Right atrium auricular region (tissue), 2 donors: ENCODE measurements at regions not wholly inside any gene's neighbourhood (a gene's known extent, or its start where the extent isn't known, plus 50 kb on each side); places are given as distances from the start of the nearest gene placed in this dataset.

ENCODE experiments used
- DNase-seq: peaks from one replicate; pipeline ENCODE4 v3.0.0-alpha.2; 2019; ENCODE audit warnings: low spot score
- H3K27ac ChIP-seq, 2 donors: fragments of 200-600 bp; sonication (generic); 1 replicate in 1 of 2; 2 replicates in 1 of 2; pipeline ENCODE4 v1.5.1; 2016 to 2019
- H3K27me3 ChIP-seq, 2 donors: fragments of 200-600 bp; sonication (generic); one replicate each; pipeline versions ENCODE4 v1.5.1 to v1.6.0; 2017 to 2019
- H3K36me3 ChIP-seq: fragments of 200-600 bp; sonication (generic); one replicate; pipeline ENCODE4 v1.5.1; 2016
- H3K4me1 ChIP-seq, 2 donors: fragments of 200-600 bp; sonication (generic); one replicate each; pipeline versions ENCODE4 v1.5.1 to v1.6.0; 2017 to 2019
- H3K4me3 ChIP-seq, 2 donors: fragments of 200-600 bp; sonication (generic); 1 replicate in 1 of 2; 2 replicates in 1 of 2; pipeline ENCODE4 v1.5.1; 2017 to 2019; ENCODE audit warnings: mild to moderate bottlenecking in 1 of 2, moderate library complexity in 1 of 2
- H3K9me3 ChIP-seq, 2 donors: fragments of 200-600 bp; sonication (generic); one replicate each; pipeline ENCODE4 v1.5.1; 2019
- TF ChIP-seq, protein P1 (sequence below), 2 donors: fragments of 200-600 bp; sonication (generic); IDR thresholded peaks; one replicate each; pipeline ENCODE4 v1.5.1; 2019; ENCODE audit warnings: antibody characterized with exemption in 2 of 2

DNA sequence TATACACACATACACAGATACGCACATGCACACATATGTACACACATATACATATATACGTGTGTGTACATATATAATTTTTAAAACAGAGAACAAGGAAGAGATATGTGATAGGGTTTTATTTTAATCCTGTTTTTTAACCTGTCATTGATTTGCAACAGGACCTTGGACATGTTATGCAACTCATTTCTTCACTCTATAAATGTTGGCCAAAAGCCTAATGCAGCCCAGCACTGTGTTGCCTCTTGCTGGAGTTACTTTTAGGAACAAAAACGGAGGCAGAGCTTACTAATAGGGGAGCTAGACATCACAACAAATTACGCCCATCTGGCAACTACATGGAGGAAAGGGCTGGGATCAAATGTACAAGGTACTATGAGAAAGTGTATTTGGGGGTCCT, 179.9 kb upstream of the TAB2 start:
- H3K4me3 ChIP-seq: no peak overlapping the region
- no peak for DNase-seq
- no peaks in the 10 kb centered on the region for H3K4me1 ChIP-seq
- TF ChIP-seq, protein P1, sequence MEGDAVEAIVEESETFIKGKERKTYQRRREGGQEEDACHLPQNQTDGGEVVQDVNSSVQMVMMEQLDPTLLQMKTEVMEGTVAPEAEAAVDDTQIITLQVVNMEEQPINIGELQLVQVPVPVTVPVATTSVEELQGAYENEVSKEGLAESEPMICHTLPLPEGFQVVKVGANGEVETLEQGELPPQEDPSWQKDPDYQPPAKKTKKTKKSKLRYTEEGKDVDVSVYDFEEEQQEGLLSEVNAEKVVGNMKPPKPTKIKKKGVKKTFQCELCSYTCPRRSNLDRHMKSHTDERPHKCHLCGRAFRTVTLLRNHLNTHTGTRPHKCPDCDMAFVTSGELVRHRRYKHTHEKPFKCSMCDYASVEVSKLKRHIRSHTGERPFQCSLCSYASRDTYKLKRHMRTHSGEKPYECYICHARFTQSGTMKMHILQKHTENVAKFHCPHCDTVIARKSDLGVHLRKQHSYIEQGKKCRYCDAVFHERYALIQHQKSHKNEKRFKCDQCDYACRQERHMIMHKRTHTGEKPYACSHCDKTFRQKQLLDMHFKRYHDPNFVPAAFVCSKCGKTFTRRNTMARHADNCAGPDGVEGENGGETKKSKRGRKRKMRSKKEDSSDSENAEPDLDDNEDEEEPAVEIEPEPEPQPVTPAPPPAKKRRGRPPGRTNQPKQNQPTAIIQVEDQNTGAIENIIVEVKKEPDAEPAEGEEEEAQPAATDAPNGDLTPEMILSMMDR (IDR thresholded peaks at IDR 0.05): no peak
- H3K36me3 ChIP-seq: no peaks in the 10 kb centered on the region
- H3K9me3 ChIP-seq: no peaks in the 10 kb centered on the region
- H3K27ac ChIP-seq: no peak overlapping the region
- no peaks in the 10 kb centered on the region for H3K27me3 ChIP-seq

- TF ChIP-seq, protein P1 (IDR thresholded peaks at IDR 0.05): no peak
- no peak for DNase-seq
- no peaks in the 10 kb centered on the region for H3K9me3 ChIP-seq
- H3K4me3 ChIP-seq: no peak overlapping the region
- H3K4me1 ChIP-seq: no peaks in the 10 kb centered on the region
- no peaks in the 10 kb centered on the region for H3K27me3 ChIP-seq
- no peaks in the 10 kb centered on the region for H3K36me3 ChIP-seq
- H3K27ac ChIP-seq: no peak overlapping the region
Observed at GRCh38 chr6:149138089-149138488, 179.4 kb upstream of the TAB2 start.

DNA sequence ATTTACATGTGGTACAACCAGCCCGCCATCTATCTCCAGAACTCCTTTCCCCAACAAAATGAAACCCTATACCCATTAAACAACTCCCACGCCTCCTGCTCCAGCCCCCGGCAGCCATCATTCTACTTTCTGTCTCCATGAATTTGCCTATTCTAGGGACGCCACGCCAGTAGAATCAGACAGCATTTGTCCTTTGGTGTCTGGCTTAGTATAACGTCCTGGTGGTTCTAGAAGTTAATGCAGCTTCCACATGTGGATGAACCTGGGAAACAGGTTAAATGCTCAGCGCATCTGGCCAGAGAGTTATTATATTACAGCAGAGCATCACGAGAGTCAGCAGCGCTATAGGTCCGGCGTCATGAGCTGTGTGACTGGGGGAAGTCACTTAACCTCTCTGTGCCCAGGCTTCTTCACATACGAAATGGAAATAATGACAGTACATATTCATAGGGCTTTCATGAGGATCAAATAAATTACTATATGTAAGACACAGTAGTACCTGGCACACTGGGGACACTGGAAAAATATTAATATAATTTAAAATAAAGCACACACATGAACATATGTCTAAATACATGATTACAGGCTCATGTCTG, 178.7 kb upstream of the TAB2 start:
- TF ChIP-seq, protein P1 (IDR thresholded peaks at IDR 0.05): no peak
- Histone ChIP-seq H3K4me1 (no peaks in the 10 kb centered on the region), H3K27ac (no peak overlapping the region), H3K9me3 (no peaks in the 10 kb centered on the region), H3K27me3 (no peaks in the 10 kb centered on the region), H3K36me3 (no peaks in the 10 kb centered on the region), H3K4me3 (no peak overlapping the region)
- no peak for DNase-seq

DNA sequence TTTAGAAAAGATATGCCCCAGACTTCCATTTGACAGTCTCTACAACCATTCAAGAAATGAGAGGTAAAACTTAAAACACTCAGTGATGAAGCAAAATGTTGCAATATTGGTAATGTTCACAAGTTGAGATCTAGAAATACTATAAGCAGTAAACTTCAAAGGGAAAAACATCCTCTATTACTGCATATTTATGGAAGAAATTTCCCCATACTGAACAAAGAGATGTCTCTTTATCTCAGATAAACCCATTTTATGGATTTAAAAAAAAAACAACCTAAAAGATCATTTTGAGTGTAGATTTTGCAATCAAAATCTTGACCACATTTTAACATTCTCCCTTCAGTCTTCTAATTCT, 177.8 kb upstream of the TAB2 start:
- no peak overlapping the region for H3K4me3 ChIP-seq
- TF ChIP-seq, protein P1 (IDR thresholded peaks at IDR 0.05): no peak

DNA sequence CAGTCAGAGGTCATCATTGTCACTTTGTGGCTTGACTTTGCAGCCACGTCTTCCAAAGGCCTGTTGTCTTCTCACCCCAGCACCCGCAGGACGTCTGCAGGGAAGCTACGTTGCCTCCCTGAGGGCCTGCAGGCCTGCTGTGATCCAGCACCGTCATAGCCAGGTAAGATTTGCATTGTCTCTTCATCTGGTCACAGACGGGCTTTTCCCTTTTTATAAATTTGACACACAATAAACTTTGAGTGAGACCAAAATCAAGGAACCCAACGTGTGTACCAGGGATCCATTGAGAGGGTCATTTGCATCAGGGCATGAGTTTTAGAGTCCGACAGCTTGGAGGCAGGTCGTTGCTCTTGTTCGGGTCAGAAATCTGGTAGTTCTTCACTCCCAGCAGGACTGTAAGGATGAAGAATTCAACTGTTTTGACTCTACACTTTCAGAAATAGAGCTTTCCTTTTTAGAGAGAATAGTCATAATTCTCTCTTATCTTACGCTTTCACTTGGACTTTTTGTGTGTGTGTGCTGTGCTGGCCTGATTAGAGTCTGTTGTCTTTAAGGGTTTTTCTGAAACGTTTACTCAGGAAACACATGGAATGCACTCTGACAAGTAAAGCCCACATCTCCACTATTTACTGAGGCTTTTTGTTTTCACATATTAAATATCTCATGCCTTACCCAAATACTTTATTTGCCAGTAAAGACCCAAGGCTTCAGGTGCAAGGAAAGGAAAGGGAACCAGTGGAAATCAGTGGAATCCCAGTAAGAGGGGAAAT, 177.2 kb upstream of the TAB2 start:
- Histone ChIP-seq H3K4me1 (no peaks in the 10 kb centered on the region), H3K9me3 (no peaks in the 10 kb centered on the region), H3K4me3 (no peak overlapping the region), H3K27me3 (no peaks in the 10 kb centered on the region), H3K36me3 (no peaks in the 10 kb centered on the region), H3K27ac (no peak overlapping the region)
- DNase-seq: no peak
- TF ChIP-seq, protein P1 (IDR thresholded peaks at IDR 0.05): no peak

More for the DNA sequence above, 177.8 kb upstream of the TAB2 start:
- Histone ChIP-seq H3K27ac (no peak overlapping the region), H3K4me1 (no peaks in the 10 kb centered on the region), H3K36me3 (no peaks in the 10 kb centered on the region), H3K27me3 (no peaks in the 10 kb centered on the region), H3K9me3 (no peaks in the 10 kb centered on the region)
- no peak for DNase-seq
